ENCODE measurements at regions not wholly inside any gene's neighbourhood (a gene's known extent, or its start where the extent isn't known, plus 50 kb on each side); places are given as distances from the start of the nearest gene placed in this dataset.

DNA sequence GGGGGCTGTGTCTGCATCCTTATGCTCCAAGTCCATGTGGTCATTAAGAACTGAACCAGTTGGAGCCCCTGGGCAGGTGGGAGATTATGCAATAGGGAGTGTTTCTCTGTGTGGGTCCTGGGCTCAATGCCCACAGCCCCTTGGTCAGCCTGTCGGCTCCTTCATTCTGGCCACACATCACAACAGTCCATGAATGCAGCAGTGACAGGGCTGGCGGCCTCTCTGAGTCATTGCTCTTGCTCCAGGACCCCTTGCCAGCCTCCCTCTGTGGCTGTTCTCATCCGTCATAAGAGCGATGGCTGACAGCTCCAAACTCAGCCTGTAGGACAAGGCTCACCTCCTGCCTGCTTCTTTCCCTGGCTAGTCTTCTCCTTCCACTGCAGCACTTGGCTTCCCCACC is 609.5 kb upstream of the CDH4 start:
- DNase-seq, result no peak
- Histone ChIP-seq H3K79me2 (ENCODE audit: control insufficient read depth, insufficient read depth, low read length, poor library complexity) (no peaks in the 10 kb centered on the region), H3K27ac (ENCODE audit: low read depth, low read length) (no peak overlapping the region), H3K9me3 (ENCODE audit: insufficient read depth, low read depth, low read length) (no peaks in the 10 kb centered on the region), H3K36me3 (ENCODE audit: control insufficient read depth in 1 of 2, insufficient read depth in 2 of 2, low read length in 2 of 2) (no peaks in the 10 kb centered on the region), H4K8ac (ENCODE audit: low read depth, low read length) (no peak overlapping the region), H3K14ac (ENCODE audit: low read length) (no peak overlapping the region), H3K4ac (ENCODE audit: low read depth, low read length) (no peak overlapping the region), H2AFZ (ENCODE audit: insufficient read depth, low read length, poor library complexity) (no peak overlapping the region), H2BK120ac (ENCODE audit: insufficient read depth, low read length, poor library complexity) (no peak overlapping the region), H3K4me3 (ENCODE audit: low read depth, low read length) (no peak overlapping the region), H3K79me1 (ENCODE audit: low read length) (no peaks in the 10 kb centered on the region), H4K12ac (ENCODE audit: low read depth, low read length) (no peak overlapping the region), H4K91ac (ENCODE audit: low read depth, low read length) (no peak overlapping the region), H2BK12ac (ENCODE audit: low read length) (no peak overlapping the region), H3K23ac (ENCODE audit: low read length) (no peak overlapping the region), H3K4me2 (ENCODE audit: low read length) (no peak overlapping the region), H3K9ac (ENCODE audit: low read length) (no peak overlapping the region), H3K18ac (ENCODE audit: low read length) (no peak overlapping the region), H2BK5ac (ENCODE audit: low read depth, low read length, poor library complexity) (no peak overlapping the region), H2AK5ac (ENCODE audit: low read length) (no peak overlapping the region), H3K4me1 (ENCODE audit: control insufficient read depth in 1 of 2, insufficient read depth in 2 of 2, low read length in 2 of 2) (no peaks in the 10 kb centered on the region), H3K27me3 (ENCODE audit: insufficient read depth, low read length) (no peaks in the 10 kb centered on the region)
- WGBS (ENCODE audit: extremely low coverage, insufficient coverage, insufficient read length), result no CpG with 5 or more reads among the region's 4 CpGs

DNA sequence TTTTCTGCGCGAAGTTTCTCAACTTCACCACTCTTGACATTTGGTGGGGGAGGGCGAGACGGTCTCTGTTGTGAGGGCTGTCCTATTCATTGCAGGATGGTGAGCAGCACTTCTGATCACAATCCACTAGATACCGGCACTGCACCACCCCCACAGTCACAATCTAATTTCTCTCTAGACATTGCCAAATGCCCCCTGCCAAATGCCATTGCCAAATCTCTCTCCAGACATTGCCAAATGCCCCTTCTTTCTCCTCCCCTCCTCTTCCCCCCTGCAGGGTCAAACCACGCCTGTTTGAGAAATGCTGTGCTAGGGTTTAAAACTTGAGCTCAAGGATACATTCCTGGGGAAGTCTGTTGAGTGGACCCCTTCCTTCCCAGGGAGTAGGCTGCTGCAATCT is 603.5 kb upstream of the CDH4 start:
- H3K27ac ChIP-seq (ENCODE audit: low read depth, low read length), result no peak overlapping the region
- H4K91ac ChIP-seq (ENCODE audit: low read depth, low read length), result no peak overlapping the region
- no CpG with 5 or more reads among the region's 6 CpGs for WGBS (ENCODE audit: extremely low coverage, insufficient coverage, insufficient read length)

DNA sequence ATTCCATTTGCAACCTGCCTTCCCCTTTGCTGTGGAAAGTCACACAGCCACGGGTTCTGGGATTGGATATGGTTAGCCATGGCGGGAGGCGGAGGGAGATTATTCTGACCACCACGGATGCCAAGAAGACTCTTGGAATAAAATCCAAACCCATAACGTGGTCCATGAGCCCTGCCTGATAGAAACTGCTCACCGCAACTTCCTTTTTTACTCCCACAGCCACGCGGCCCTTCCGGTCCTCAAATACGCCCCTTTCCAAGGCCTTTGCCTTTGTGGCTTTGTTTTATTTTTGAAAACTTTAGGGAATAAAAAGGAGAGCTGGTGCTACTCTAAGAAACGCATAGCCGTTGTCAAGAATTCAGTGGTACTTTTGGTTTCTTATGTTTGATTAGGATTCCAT is 602.5 kb upstream of the CDH4 start:
- Histone ChIP-seq H3K4me1 (ENCODE audit: control insufficient read depth in 1 of 2, insufficient read depth in 2 of 2, low read length in 2 of 2) (no peaks in the 10 kb centered on the region), H3K27me3 (ENCODE audit: insufficient read depth, low read length) (no peaks in the 10 kb centered on the region), H3K27ac (ENCODE audit: low read depth, low read length) (no peak overlapping the region), H3K14ac (ENCODE audit: low read length) (no peak overlapping the region), H3K36me3 (ENCODE audit: control insufficient read depth in 1 of 2, insufficient read depth in 2 of 2, low read length in 2 of 2) (no peaks in the 10 kb centered on the region), H3K23ac (ENCODE audit: low read length) (no peak overlapping the region), H4K8ac (ENCODE audit: low read depth, low read length) (no peak overlapping the region), H3K4me3 (ENCODE audit: low read depth, low read length) (peak overlapping the region; percentile 15), H4K91ac (ENCODE audit: low read depth, low read length) (no peak overlapping the region), H3K18ac (ENCODE audit: low read length) (no peak overlapping the region), H2AFZ (ENCODE audit: insufficient read depth, low read length, poor library complexity) (no peak overlapping the region), H2BK12ac (ENCODE audit: low read length) (no peak overlapping the region), H3K79me2 (ENCODE audit: control insufficient read depth, insufficient read depth, low read length, poor library complexity) (no peaks in the 10 kb centered on the region), H2AK5ac (ENCODE audit: low read length) (no peak overlapping the region), H3K4ac (ENCODE audit: low read depth, low read length) (no peak overlapping the region), H3K4me2 (ENCODE audit: low read length) (no peak overlapping the region), H3K9ac (ENCODE audit: low read length) (no peak overlapping the region), H4K12ac (ENCODE audit: low read depth, low read length) (no peak overlapping the region), H3K9me3 (ENCODE audit: insufficient read depth, low read depth, low read length) (peaks cover 6% of the 10 kb centered on the region), H2BK120ac (ENCODE audit: insufficient read depth, low read length, poor library complexity) (no peak overlapping the region), H2BK5ac (ENCODE audit: low read depth, low read length, poor library complexity) (no peak overlapping the region), H3K79me1 (ENCODE audit: low read length) (no peaks in the 10 kb centered on the region)
- no CpG with 5 or more reads among the region's 12 CpGs for WGBS (ENCODE audit: extremely low coverage, insufficient coverage, insufficient read length)
- no peak for DNase-seq

More for the DNA sequence above, 603.5 kb upstream of the CDH4 start:
- Histone ChIP-seq H2BK12ac (ENCODE audit: low read length) (no peak overlapping the region), H3K79me2 (ENCODE audit: control insufficient read depth, insufficient read depth, low read length, poor library complexity) (no peaks in the 10 kb centered on the region), H3K14ac (ENCODE audit: low read length) (no peak overlapping the region), H3K36me3 (ENCODE audit: control insufficient read depth in 1 of 2, insufficient read depth in 2 of 2, low read length in 2 of 2) (no peaks in the 10 kb centered on the region), H3K18ac (ENCODE audit: low read length) (no peak overlapping the region), H3K4me3 (ENCODE audit: low read depth, low read length) (no peak overlapping the region), H3K79me1 (ENCODE audit: low read length) (no peaks in the 10 kb centered on the region), H2BK5ac (ENCODE audit: low read depth, low read length, poor library complexity) (no peak overlapping the region), H3K4ac (ENCODE audit: low read depth, low read length) (no peak overlapping the region), H3K9ac (ENCODE audit: low read length) (no peak overlapping the region), H3K23ac (ENCODE audit: low read length) (no peak overlapping the region), H2BK120ac (ENCODE audit: insufficient read depth, low read length, poor library complexity) (no peak overlapping the region), H2AFZ (ENCODE audit: insufficient read depth, low read length, poor library complexity) (no peak overlapping the region), H3K27me3 (ENCODE audit: insufficient read depth, low read length) (no peaks in the 10 kb centered on the region), H2AK5ac (ENCODE audit: low read length) (no peak overlapping the region), H4K12ac (ENCODE audit: low read depth, low read length) (no peak overlapping the region), H3K9me3 (ENCODE audit: insufficient read depth, low read depth, low read length) (peaks cover 6% of the 10 kb centered on the region), H3K4me2 (ENCODE audit: low read length) (no peak overlapping the region), H4K8ac (ENCODE audit: low read depth, low read length) (no peak overlapping the region), H3K4me1 (ENCODE audit: control insufficient read depth in 1 of 2, insufficient read depth in 2 of 2, low read length in 2 of 2) (no peaks in the 10 kb centered on the region)
- no peak for DNase-seq

DNA sequence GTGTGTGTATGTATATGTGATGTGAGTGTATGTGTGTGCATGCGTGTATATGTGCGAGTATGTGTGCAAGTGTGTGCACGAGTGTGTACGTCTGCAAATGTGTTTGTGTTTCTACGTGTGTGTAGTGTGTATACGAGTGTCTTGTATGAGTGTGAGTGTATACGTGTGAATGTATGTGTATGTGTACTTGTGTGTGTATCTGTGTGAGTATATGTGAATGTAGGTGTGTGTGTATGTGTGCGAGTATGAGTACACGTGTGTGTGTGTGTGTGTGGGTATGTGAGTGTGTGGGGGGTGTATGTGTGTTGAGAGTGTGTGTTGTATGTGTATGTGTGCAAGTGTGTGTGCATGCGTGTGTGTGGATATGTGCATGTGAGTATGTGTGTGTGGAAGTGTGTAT is 602.0 kb upstream of the CDH4 start:
- Histone ChIP-seq H3K4me3 (ENCODE audit: low read depth, low read length) (peak overlapping the region; percentile 39), H3K18ac (ENCODE audit: low read length) (no peak overlapping the region), H3K79me2 (ENCODE audit: control insufficient read depth, insufficient read depth, low read length, poor library complexity) (no peaks in the 10 kb centered on the region), H2BK12ac (ENCODE audit: low read length) (no peak overlapping the region), H2BK5ac (ENCODE audit: low read depth, low read length, poor library complexity) (no peak overlapping the region), H3K14ac (ENCODE audit: low read length) (no peak overlapping the region), H4K8ac (ENCODE audit: low read depth, low read length) (no peak overlapping the region), H3K79me1 (ENCODE audit: low read length) (no peaks in the 10 kb centered on the region), H3K23ac (ENCODE audit: low read length) (no peak overlapping the region), H3K36me3 (ENCODE audit: control insufficient read depth in 1 of 2, insufficient read depth in 2 of 2, low read length in 2 of 2) (no peaks in the 10 kb centered on the region), H4K12ac (ENCODE audit: low read depth, low read length) (no peak overlapping the region), H3K4me1 (ENCODE audit: control insufficient read depth in 1 of 2, insufficient read depth in 2 of 2, low read length in 2 of 2) (no peaks in the 10 kb centered on the region), H3K4me2 (ENCODE audit: low read length) (no peak overlapping the region), H3K9ac (ENCODE audit: low read length) (no peak overlapping the region), H2BK120ac (ENCODE audit: insufficient read depth, low read length, poor library complexity) (no peak overlapping the region), H3K27me3 (ENCODE audit: insufficient read depth, low read length) (no peaks in the 10 kb centered on the region), H3K9me3 (ENCODE audit: insufficient read depth, low read depth, low read length) (peaks cover 6% of the 10 kb centered on the region), H3K27ac (ENCODE audit: low read depth, low read length) (no peak overlapping the region), H2AFZ (ENCODE audit: insufficient read depth, low read length, poor library complexity) (no peak overlapping the region), H2AK5ac (ENCODE audit: low read length) (no peak overlapping the region), H3K4ac (ENCODE audit: low read depth, low read length) (no peak overlapping the region), H4K91ac (ENCODE audit: low read depth, low read length) (no peak overlapping the region)
- no peak for DNase-seq
- WGBS (ENCODE audit: extremely low coverage, insufficient coverage, insufficient read length), result 100% methylated on average over 2 of the region's 10 CpGs
